NCI-H524 (cell line): ENCODE measurements at regions not wholly inside any gene's neighbourhood (a gene's known extent, or its start where the extent isn't known, plus 50 kb on each side); places are given as distances from the start of the nearest gene placed in this dataset.

Experiments used
- DNase-seq, 2 experiments: peaks; one replicate each; lab custom pipeline; 2025; lab: John Stamatoyannopoulos, UW

GRCh38 chr7:4612939-4613841 is 68.9 kb upstream of the FOXK1 start:
- DNase-seq = no peak

- no peak for DNase-seq
Measured at GRCh38 chr7:4613846-4614548, 68.1 kb upstream of the FOXK1 start.

GRCh38 chr7:4616116-4616515 is 66.0 kb upstream of the FOXK1 start:
- no peak for DNase-seq

GRCh38 chr7:4621396-4621795 is 60.7 kb upstream of the FOXK1 start:
- no peak for DNase-seq

- no peak for DNase-seq
Measured at GRCh38 chr7:4626318-4626845, 55.7 kb upstream of the FOXK1 start.

GRCh38 chr7:4629287-4629895 is 52.7 kb upstream of the FOXK1 start:
- no peak for DNase-seq

- DNase-seq = peak; percentile 70 to 84
Measured at GRCh38 chr7:4631380-4632179, 50.5 kb upstream of the FOXK1 start.
